Kidney epithelial cell (primary cell): ENCODE measurements at regions not wholly inside any gene's neighbourhood (a gene's known extent, or its start where the extent isn't known, plus 50 kb on each side); places are given as distances from the start of the nearest gene placed in this dataset.

ENCODE experiments used
- DNase-seq: peaks from one replicate; pipeline ENCODE4 v3.0.0-alpha.2; 2010; ENCODE audit warnings: low read depth
- H3K27me3 ChIP-seq: 2 replicates; pipeline ENCODE4 v1.6.0; 2011; ENCODE audit warnings: low read length; ENCODE audit not compliant: control insufficient read depth, insufficient read depth
- H3K36me3 ChIP-seq: 2 replicates; pipeline ENCODE4 v1.5.1; 2011; ENCODE audit warnings: low read length; ENCODE audit not compliant: control insufficient read depth, insufficient read depth
- H3K4me3 ChIP-seq: 2 replicates; pipeline ENCODE4 v1.5.1; 2011; ENCODE audit warnings: low read depth, mild to moderate bottlenecking, control low read depth, low read length
- TF ChIP-seq, protein P1 (sequence below): IDR thresholded peaks from 2 replicates; pipeline ENCODE4 v1.5.1; 2011; ENCODE audit warnings: mild to moderate bottlenecking, moderate library complexity, low read length, control low read depth, inconsistent platforms; ENCODE audit not compliant: insufficient read depth, poor library complexity, severe bottlenecking

DNA sequence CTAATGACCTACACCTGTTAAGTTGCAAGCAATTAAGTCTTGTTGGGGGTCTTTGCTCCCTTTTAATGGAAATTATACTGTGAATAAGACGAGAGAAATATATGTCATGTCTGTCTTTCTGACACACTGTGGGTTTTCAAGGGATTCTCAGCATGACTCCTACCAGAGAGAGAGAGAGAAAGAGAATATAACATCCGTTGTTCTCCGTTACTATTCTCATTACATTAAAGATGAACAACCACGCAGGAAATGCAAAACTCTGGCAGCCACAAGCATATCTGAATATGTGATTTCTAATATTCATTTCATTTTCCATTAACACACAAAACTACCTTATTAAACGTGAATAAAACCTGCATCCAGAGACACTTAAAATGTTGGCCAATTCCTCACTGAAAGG is 67.3 kb upstream of the EGLN3 start:
- TF ChIP-seq, protein P1, sequence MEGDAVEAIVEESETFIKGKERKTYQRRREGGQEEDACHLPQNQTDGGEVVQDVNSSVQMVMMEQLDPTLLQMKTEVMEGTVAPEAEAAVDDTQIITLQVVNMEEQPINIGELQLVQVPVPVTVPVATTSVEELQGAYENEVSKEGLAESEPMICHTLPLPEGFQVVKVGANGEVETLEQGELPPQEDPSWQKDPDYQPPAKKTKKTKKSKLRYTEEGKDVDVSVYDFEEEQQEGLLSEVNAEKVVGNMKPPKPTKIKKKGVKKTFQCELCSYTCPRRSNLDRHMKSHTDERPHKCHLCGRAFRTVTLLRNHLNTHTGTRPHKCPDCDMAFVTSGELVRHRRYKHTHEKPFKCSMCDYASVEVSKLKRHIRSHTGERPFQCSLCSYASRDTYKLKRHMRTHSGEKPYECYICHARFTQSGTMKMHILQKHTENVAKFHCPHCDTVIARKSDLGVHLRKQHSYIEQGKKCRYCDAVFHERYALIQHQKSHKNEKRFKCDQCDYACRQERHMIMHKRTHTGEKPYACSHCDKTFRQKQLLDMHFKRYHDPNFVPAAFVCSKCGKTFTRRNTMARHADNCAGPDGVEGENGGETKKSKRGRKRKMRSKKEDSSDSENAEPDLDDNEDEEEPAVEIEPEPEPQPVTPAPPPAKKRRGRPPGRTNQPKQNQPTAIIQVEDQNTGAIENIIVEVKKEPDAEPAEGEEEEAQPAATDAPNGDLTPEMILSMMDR, result no peak
- no peaks in the 10 kb centered on the region for H3K36me3 ChIP-seq
- H3K27me3 ChIP-seq, result no peaks in the 10 kb centered on the region
- H3K4me3 ChIP-seq, result no peak overlapping the region
- DNase-seq, result no peak

GRCh38 chr14:34015383-34015782 is 64.5 kb upstream of the EGLN3 start:
- no peaks in the 10 kb centered on the region for H3K36me3 ChIP-seq
- no peak for DNase-seq
- no peaks in the 10 kb centered on the region for H3K27me3 ChIP-seq
- TF ChIP-seq, protein P1, result no peak
- H3K4me3 ChIP-seq, result no peak overlapping the region

GRCh38 chr14:34014936-34015335 is 64.1 kb upstream of the EGLN3 start:
- DNase-seq, result no peak
- TF ChIP-seq, protein P1, result no peak
- Histone ChIP-seq H3K4me3 (no peak overlapping the region), H3K27me3 (no peaks in the 10 kb centered on the region), H3K36me3 (no peaks in the 10 kb centered on the region)

- no peak overlapping the region for H3K4me3 ChIP-seq
Observed at GRCh38 chr14:34013721-34014060, 62.8 kb upstream of the EGLN3 start.

DNA sequence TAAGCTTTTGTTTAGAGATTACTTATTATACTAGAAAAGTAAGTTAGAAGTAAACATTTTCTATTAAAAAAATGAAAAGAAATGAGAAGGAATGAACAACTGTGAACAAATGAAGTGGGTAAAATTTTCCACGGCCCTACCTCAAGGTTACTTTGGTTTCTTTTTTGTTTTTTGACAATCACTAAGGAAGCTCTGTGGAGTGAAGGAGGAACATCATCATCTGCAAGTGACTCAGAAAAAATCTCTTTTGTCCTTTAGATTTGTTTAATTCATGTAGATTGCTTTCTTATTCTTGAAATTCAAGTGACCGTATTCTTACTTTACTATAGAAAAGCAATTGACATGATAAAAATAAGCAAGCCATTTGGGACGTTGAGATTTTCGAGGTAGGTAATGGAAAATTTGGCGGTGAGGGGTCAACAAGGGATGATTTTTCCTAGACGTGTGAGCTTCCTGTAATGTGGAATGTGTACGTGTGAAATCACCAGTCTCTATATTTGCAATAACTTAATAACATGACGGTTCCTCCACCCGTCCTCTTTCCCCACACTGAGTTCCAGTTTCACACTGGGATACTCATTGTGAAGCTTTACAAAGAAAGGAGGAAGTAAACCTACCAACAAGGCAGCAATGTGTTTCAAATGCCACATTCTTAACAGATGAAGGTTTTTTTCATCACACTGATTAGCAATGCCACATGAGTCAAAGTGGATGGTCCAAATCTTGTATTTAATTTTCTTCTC is 62.3 kb upstream of the EGLN3 start:
- TF ChIP-seq, protein P1, result no peak
- DNase-seq, result no peak
- Histone ChIP-seq H3K36me3 (no peaks in the 10 kb centered on the region), H3K27me3 (no peaks in the 10 kb centered on the region), H3K4me3 (no peak overlapping the region)

More at GRCh38 chr14:34013721-34014060, 62.8 kb upstream of the EGLN3 start:
- H3K36me3 ChIP-seq, result no peaks in the 10 kb centered on the region
- no peak for DNase-seq
- H3K27me3 ChIP-seq, result no peaks in the 10 kb centered on the region
- TF ChIP-seq, protein P1, result no peak

GRCh38 chr14:34012369-34012768 is 61.5 kb upstream of the EGLN3 start:
- no peak overlapping the region for H3K4me3 ChIP-seq
- no peaks in the 10 kb centered on the region for H3K36me3 ChIP-seq
- DNase-seq, result no peak
- TF ChIP-seq, protein P1, result no peak
- H3K27me3 ChIP-seq, result no peaks in the 10 kb centered on the region
